ENCODE measurements at regions not wholly inside any gene's neighbourhood (a gene's known extent, or its start where the extent isn't known, plus 50 kb on each side); places are given as distances from the start of the nearest gene placed in this dataset.

DNA sequence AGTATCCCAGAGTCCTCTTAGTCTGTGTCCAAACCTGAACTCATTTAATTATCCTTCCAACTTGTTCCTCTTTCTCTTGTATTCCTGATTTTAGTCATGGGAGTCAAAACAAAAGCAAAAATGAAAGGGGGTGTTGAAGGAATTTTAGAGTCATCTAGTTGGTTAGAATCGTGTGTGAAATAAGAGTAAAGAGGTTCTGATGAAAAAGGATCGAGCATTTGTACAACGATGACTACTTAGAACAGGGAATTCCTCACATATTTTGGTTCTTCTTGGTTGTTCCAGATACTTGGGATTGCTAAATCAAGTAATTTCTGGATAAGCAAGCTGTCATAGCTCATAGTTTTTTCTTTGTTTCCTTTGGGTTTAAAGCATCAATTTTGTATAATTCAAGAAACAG is 194.4 kb downstream of the BCOR start:
- H2AFZ ChIP-seq (ENCODE audit: low read depth, low read length, poor library complexity, severe bottlenecking): no peak overlapping the region
- no peak overlapping the region for H3K27ac ChIP-seq (ENCODE audit: low read depth, low read length)
- CTCF ChIA-PET: no interaction called here
- DNase-seq (ENCODE audit: low read depth, low spot score) (no peak), ATAC-seq (no peak)
- peaks cover 6 to 25% of the 10 kb centered on the region in 2 experiments for H3K4me1 ChIP-seq (ENCODE audit: control insufficient read depth in 1 of 2, insufficient read depth in 2 of 2, low read length in 2 of 2)
- no peaks in the 10 kb centered on the region for H3K79me2 ChIP-seq (ENCODE audit: insufficient read depth, low read length)
- no peak overlapping the region for H3K4me2 ChIP-seq (ENCODE audit: low read length)
- no peaks in the 10 kb centered on the region for H3K9me2 ChIP-seq (ENCODE audit: insufficient read depth)
- H4K20me1 ChIP-seq (ENCODE audit: insufficient read depth): no peaks in the 10 kb centered on the region
- H3K36me3 ChIP-seq (ENCODE audit: control insufficient read depth in 1 of 2, insufficient read depth in 2 of 2, low read length in 2 of 2): no peaks in the 10 kb centered on the region
- intact Hi-C loops (cut with micrococcal nuclease): no loop called here
- H3K9ac ChIP-seq (ENCODE audit: low read length): no peak overlapping the region
- no TSS peak for BruUV-seq (replicated peaks)
- RAD21 ChIA-PET (ENCODE audit: low non-redundant PET in 1 of 2, low total read pairs in 2 of 2, uncharacterized antibody in 2 of 2, unreplicated experiment in 2 of 2): no interaction called here
- no peak for TF ChIP-seq EGR1 (IDR thresholded peaks at IDR 0.05; ENCODE audit: low read depth)
- TF ChIP-seq TCF7L2 (IDR thresholded peaks at IDR 0.05; ENCODE audit: borderline replicate concordance, extremely low read depth, insufficient read depth, insufficient read length): no peak
- TF ChIP-seq, protein P1, sequence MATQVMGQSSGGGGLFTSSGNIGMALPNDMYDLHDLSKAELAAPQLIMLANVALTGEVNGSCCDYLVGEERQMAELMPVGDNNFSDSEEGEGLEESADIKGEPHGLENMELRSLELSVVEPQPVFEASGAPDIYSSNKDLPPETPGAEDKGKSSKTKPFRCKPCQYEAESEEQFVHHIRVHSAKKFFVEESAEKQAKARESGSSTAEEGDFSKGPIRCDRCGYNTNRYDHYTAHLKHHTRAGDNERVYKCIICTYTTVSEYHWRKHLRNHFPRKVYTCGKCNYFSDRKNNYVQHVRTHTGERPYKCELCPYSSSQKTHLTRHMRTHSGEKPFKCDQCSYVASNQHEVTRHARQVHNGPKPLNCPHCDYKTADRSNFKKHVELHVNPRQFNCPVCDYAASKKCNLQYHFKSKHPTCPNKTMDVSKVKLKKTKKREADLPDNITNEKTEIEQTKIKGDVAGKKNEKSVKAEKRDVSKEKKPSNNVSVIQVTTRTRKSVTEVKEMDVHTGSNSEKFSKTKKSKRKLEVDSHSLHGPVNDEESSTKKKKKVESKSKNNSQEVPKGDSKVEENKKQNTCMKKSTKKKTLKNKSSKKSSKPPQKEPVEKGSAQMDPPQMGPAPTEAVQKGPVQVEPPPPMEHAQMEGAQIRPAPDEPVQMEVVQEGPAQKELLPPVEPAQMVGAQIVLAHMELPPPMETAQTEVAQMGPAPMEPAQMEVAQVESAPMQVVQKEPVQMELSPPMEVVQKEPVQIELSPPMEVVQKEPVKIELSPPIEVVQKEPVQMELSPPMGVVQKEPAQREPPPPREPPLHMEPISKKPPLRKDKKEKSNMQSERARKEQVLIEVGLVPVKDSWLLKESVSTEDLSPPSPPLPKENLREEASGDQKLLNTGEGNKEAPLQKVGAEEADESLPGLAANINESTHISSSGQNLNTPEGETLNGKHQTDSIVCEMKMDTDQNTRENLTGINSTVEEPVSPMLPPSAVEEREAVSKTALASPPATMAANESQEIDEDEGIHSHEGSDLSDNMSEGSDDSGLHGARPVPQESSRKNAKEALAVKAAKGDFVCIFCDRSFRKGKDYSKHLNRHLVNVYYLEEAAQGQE (IDR thresholded peaks at IDR 0.05; ENCODE audit: low read depth): no peak
- TF ChIP-seq CBX3 (IDR thresholded peaks at IDR 0.05; ENCODE audit: low read depth): no peak
- no peak for TF ChIP-seq POLR2AphosphoS5 (IDR thresholded peaks at IDR 0.05; ENCODE audit: low read depth, low read length)
- no peak for TF ChIP-seq SRF (IDR thresholded peaks at IDR 0.05; ENCODE audit: low read depth)
- no peak for TF ChIP-seq RAD21 (IDR thresholded peaks at IDR 0.05; ENCODE audit: low read depth)
- no peak for TF ChIP-seq YY1 (IDR thresholded peaks at IDR 0.05; ENCODE audit: extremely low read depth, insufficient replicate concordance, low read depth, low read length)
- TF ChIP-seq, protein P2, sequence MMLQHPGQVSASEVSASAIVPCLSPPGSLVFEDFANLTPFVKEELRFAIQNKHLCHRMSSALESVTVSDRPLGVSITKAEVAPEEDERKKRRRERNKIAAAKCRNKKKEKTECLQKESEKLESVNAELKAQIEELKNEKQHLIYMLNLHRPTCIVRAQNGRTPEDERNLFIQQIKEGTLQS (IDR thresholded peaks at IDR 0.05): no peak
- TF ChIP-seq, protein P3, sequence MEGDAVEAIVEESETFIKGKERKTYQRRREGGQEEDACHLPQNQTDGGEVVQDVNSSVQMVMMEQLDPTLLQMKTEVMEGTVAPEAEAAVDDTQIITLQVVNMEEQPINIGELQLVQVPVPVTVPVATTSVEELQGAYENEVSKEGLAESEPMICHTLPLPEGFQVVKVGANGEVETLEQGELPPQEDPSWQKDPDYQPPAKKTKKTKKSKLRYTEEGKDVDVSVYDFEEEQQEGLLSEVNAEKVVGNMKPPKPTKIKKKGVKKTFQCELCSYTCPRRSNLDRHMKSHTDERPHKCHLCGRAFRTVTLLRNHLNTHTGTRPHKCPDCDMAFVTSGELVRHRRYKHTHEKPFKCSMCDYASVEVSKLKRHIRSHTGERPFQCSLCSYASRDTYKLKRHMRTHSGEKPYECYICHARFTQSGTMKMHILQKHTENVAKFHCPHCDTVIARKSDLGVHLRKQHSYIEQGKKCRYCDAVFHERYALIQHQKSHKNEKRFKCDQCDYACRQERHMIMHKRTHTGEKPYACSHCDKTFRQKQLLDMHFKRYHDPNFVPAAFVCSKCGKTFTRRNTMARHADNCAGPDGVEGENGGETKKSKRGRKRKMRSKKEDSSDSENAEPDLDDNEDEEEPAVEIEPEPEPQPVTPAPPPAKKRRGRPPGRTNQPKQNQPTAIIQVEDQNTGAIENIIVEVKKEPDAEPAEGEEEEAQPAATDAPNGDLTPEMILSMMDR (IDR thresholded peaks at IDR 0.05 in 2 of 3, conservative IDR thresholded peaks at IDR 0.05 in 1 of 3; ENCODE audit: borderline replicate concordance in 1 of 3, insufficient read depth in 1 of 3, low read depth in 2 of 3, low read length in 2 of 3): no peak
- no peak for TF ChIP-seq EZH2phosphoT487 (IDR thresholded peaks at IDR 0.05; ENCODE audit: borderline replicate concordance)
- no peak for TF ChIP-seq JUND (IDR thresholded peaks at IDR 0.05)
- no peak for TF ChIP-seq ZNF274 (IDR thresholded peaks at IDR 0.05; ENCODE audit: low read depth, low read length)
- TF ChIP-seq ZFX (IDR thresholded peaks at IDR 0.05): no peak
- TF ChIP-seq, protein P4, sequence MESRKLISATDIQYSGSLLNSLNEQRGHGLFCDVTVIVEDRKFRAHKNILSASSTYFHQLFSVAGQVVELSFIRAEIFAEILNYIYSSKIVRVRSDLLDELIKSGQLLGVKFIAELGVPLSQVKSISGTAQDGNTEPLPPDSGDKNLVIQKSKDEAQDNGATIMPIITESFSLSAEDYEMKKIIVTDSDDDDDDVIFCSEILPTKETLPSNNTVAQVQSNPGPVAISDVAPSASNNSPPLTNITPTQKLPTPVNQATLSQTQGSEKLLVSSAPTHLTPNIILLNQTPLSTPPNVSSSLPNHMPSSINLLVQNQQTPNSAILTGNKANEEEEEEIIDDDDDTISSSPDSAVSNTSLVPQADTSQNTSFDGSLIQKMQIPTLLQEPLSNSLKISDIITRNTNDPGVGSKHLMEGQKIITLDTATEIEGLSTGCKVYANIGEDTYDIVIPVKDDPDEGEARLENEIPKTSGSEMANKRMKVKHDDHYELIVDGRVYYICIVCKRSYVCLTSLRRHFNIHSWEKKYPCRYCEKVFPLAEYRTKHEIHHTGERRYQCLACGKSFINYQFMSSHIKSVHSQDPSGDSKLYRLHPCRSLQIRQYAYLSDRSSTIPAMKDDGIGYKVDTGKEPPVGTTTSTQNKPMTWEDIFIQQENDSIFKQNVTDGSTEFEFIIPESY (IDR thresholded peaks at IDR 0.05; ENCODE audit: extremely low read depth, insufficient replicate concordance, low read length): no peak
- TF ChIP-seq ELF1 (IDR thresholded peaks at IDR 0.05; ENCODE audit: borderline replicate concordance, low read depth): no peak
- TF ChIP-seq, protein P5, sequence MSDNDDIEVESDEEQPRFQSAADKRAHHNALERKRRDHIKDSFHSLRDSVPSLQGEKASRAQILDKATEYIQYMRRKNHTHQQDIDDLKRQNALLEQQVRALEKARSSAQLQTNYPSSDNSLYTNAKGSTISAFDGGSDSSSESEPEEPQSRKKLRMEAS (IDR thresholded peaks at IDR 0.05): no peak
- no peak for TF ChIP-seq EZH2 (IDR thresholded peaks at IDR 0.05)
- no peaks in the 10 kb centered on the region for H3K9me3 ChIP-seq (ENCODE audit: control insufficient read depth in 1 of 2, insufficient read depth in 1 of 2, low read depth in 1 of 2, low read length in 2 of 2)
- no peak overlapping the region for H3K4me3 ChIP-seq (replicated peaks in 1 of 2; ENCODE audit: low read depth in 1 of 2, low read length in 2 of 2)
- POLR2A ChIA-PET: no interaction called here
- H3K27me3 ChIP-seq (ENCODE audit: insufficient read depth, low read length): no peaks in the 10 kb centered on the region

Data from HCT116 (cell line).